NCI-H446 (cell line): ENCODE measurements at regions not wholly inside any gene's neighbourhood (a gene's known extent, or its start where the extent isn't known, plus 50 kb on each side); places are given as distances from the start of the nearest gene placed in this dataset.

Source experiments
- DNase-seq, 2 experiments: peaks; one replicate each; lab custom pipeline; 2025; lab: John Stamatoyannopoulos, UW

GRCh38 chr4:157667836-157668235 lies 447.3 kb downstream of the GRIA2 start:
- DNase-seq = no peak

GRCh38 chr4:157664726-157665125 lies 444.2 kb downstream of the GRIA2 start:
- no peak for DNase-seq

GRCh38 chr4:157655096-157655809 lies 434.7 kb downstream of the GRIA2 start:
- DNase-seq = no peak

GRCh38 chr4:157643257-157643656 lies 422.7 kb downstream of the GRIA2 start:
- no peak for DNase-seq

- no peak for DNase-seq
These were observed 413.5 kb downstream of the GRIA2 start for GRCh38 chr4:157634057-157634456.

GRCh38 chr4:157616741-157617472 lies 396.4 kb downstream of the GRIA2 start:
- no peak for DNase-seq

GRCh38 chr4:157607996-157608395 lies 387.5 kb downstream of the GRIA2 start:
- no peak for DNase-seq

- no peak for DNase-seq
These were observed 380.1 kb downstream of the GRIA2 start for GRCh38 chr4:157600583-157600982.

- DNase-seq = peak in 1 of 2 experiments; percentile 27
These were observed 370.7 kb downstream of the GRIA2 start for GRCh38 chr4:157591245-157591644.

GRCh38 chr4:157590679-157591078 lies 370.2 kb downstream of the GRIA2 start:
- DNase-seq = peak; percentile 15 to 34

GRCh38 chr4:157587681-157588423 lies 367.3 kb downstream of the GRIA2 start:
- DNase-seq = no peak

GRCh38 chr4:157582141-157582540 lies 361.6 kb downstream of the GRIA2 start:
- no peak for DNase-seq

GRCh38 chr4:157576671-157577217 lies 356.2 kb downstream of the GRIA2 start:
- DNase-seq = no peak

- no peak for DNase-seq
These were observed 354.8 kb downstream of the GRIA2 start for GRCh38 chr4:157575339-157575738.

- no peak for DNase-seq
These were observed 354.1 kb downstream of the GRIA2 start for GRCh38 chr4:157574606-157575005.

GRCh38 chr4:157572951-157573350 lies 352.4 kb downstream of the GRIA2 start:
- DNase-seq = no peak

GRCh38 chr4:157572284-157572683 lies 351.8 kb downstream of the GRIA2 start:
- DNase-seq = no peak

- no peak for DNase-seq
These were observed 344.2 kb downstream of the GRIA2 start for GRCh38 chr4:157564771-157565170.

GRCh38 chr4:157564218-157564617 lies 343.7 kb downstream of the GRIA2 start:
- DNase-seq = no peak

- no peak for DNase-seq
These were observed 337.5 kb downstream of the GRIA2 start for GRCh38 chr4:157558016-157558415.

GRCh38 chr4:157550028-157550427 lies 329.5 kb downstream of the GRIA2 start:
- no peak for DNase-seq

- DNase-seq = no peak
These were observed 307.4 kb downstream of the GRIA2 start for GRCh38 chr4:157527954-157528353.

GRCh38 chr4:157521906-157522305 lies 301.4 kb downstream of the GRIA2 start:
- DNase-seq = no peak
